GM19239 (cell line): ENCODE measurements at regions not wholly inside any gene's neighbourhood (a gene's known extent, or its start where the extent isn't known, plus 50 kb on each side); places are given as distances from the start of the nearest gene placed in this dataset.
"Not testable (repeated sequence)": the region's sequence is repeated elsewhere in the genome, so short reads cannot be mapped to it uniquely, and the experiment has no call there.

Experiments used
- DNase-seq: peaks from one replicate; pipeline ENCODE4 v3.0.0; 2011; ENCODE audit warnings: low spot score; ENCODE audit not compliant: insufficient read length
- FAIRE-seq: peaks from 2 replicates; lab custom pipeline; 2011; peaks lifted over from hg19 to GRCh38; lab: Jason Lieb, UNC

DNA sequence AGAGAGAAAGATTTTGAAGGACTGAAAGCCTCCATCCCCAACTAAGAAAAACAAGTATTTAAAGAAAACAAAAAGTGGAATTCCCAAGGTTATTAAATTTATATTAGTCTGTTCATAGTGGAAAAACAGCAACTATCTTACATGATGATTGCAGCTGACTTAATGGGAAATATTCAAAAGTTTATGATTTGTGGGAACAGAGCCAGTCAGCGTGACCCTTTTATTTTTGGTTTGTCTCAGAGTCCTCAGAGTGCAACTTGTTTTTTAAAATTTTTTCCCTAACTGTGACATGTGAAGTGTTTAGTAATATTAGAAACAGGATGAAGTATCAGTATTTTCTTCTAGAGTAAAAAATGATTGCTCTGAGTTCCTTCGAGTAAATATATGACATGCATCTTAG lies 441.9 kb upstream of the MCTP2 start:
- FAIRE-seq: no peak

DNA sequence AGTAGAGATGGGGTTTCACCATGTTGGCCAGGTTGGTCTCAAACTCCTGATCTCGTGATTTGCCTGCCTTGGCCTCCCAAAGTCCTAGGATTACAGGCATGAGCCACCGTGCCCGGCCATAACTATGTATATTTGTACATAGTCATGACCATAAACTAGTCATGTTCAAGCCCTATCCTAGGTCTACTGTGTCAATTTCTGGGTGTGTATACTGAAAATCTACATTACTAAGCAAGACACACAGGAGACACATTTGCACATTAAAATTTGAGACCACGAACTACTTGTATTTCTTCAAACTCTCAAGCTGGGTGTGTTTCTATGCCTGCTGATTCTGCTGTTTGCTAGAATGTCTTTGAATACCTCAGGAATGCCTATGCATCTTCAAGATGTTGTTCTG lies 451.3 kb upstream of the MCTP2 start:
- DNase-seq (no peak), FAIRE-seq (no peak)

More for the DNA sequence above, 441.9 kb upstream of the MCTP2 start:
- DNase-seq: no peak

DNA sequence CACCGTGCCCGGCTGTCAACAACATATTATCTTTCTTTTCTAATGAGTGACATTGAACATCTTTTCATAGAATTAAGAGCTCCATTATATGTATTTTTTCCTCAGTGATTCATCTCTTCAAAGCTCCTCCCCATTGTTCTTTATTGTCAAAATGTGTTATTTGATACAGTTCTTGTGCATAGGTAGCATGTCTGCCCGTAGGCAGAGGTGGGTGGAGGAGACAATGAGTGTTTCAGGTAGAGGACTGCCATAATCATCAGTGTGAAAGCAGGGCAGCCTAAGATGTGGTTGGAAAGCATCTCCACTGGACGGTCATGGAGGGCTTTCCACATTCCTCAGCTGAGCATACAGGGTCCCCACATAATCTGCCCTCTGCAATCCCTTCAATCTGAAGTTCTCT lies 452.0 kb upstream of the MCTP2 start:
- DNase-seq (no peak), FAIRE-seq (no peak)

DNA sequence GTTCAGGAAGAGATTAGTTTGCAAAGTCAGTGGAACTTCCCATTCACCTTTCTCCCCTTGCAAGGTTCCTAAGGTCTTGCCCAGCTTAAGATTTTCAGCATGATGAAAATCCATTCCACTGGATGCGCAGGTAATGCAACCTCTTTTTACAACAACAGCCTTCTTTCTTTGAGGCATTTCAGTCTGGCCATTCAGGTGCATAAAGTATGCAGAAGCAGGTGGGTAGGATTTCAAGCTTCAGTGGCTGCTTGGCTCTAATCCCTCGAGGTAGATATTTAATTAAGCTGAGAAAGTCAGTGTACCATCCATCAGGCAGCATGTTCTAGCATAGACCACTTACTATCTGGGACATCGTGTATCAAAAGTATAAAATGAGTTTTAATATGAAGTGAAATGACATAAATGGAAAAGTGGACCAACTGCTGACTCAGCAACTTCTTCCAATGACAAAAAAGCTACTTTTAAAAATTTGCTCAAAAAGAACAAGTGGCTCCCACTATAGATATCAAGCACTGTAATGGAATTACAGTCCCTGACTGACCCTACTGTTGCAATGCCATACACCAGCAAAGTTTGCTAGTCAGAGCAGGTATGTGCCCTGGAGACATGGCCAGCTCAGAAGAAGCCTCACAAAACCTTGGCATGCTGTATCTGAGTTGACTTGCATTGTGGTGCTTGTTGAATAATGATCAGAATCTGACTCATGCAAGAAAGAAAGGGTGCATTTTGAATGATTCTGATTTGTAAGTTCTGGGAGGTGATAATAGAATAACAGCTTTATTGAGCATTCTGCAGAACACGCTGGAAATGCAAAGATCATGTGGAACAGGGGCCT lies 459.9 kb upstream of the MCTP2 start:
- DNase-seq: no peak

DNA sequence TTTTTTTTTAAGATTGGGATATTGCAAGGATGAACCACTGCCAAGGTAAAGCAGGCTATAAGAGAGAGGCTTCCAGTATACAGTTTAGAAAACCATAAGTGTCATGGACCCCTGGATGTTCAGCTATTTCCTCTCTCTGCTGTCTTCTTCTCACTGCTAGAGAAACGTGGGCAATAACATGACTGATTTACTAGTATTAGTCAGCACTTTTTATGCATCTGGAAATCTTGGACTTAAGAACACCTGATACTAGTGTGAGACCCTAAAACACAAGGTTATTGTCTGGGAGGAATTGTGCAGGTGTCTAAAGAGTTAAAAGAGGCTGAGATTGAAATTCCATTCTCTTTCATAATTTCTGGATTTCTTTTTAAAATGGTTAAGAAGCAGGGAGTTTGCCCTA lies 460.6 kb upstream of the MCTP2 start:
- FAIRE-seq (no peak), DNase-seq (no peak)

More for the DNA sequence above, 459.9 kb upstream of the MCTP2 start:
- FAIRE-seq: no peak

DNA sequence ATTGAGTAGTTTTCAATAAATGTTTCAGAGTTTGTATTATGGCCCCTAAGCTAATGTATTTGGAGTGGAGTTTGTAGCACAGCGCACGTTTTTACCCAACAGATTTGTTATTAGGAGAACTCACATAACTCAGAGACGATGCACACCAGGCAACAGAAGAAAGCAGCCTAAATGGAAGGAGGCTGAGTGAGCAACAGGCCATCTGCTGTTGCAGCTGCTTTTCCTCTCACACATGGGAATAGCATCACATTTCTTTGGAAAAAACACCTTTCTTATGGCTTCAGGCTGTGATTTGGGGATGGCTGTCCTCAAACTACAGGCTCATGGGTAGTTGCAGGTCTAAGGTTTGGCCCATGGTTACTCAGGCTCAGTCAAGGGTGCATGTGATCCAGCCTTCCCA lies 469.3 kb upstream of the MCTP2 start:
- no peak for FAIRE-seq

DNA sequence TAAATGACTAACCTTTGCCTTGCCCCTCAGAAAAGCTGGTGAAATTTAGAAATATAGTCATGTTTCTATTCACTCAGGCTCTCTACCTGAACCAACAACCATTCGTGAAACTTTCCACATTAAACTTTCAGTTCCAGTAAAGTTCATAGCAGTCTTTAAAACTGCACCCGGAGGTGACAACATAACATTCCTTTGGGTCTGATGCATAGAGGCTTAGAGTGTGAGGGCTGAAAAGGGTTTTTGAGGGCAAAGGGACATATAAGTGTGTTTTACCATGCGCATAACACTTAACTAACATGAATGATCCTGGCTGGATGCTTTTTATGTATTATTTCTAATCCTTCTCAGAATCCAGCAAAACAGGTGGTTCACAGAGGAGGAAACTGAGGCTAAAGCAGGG lies 471.7 kb upstream of the MCTP2 start:
- DNase-seq: no peak
- FAIRE-seq: no peak

More for the DNA sequence above, 469.3 kb upstream of the MCTP2 start:
- no peak for DNase-seq

DNA sequence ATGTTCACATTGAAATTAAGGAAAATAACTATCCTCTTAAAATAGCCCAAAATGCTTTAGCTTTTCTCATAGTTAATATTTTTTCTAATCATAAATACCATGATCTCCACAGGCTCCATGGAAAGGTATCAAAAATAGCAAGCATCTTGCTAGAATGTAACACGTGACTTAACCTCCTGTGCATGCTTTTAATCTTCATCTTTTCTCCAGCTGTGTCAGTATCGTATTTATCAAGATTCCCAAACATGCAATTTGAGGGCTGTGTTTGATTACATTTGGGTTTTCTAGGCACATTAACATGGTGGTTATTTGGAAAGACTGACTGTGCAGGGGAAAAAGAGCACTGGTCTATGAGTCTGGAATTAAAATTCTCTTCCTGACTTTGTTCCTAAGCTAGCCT lies 472.5 kb upstream of the MCTP2 start:
- DNase-seq (no peak), FAIRE-seq (no peak)

DNA sequence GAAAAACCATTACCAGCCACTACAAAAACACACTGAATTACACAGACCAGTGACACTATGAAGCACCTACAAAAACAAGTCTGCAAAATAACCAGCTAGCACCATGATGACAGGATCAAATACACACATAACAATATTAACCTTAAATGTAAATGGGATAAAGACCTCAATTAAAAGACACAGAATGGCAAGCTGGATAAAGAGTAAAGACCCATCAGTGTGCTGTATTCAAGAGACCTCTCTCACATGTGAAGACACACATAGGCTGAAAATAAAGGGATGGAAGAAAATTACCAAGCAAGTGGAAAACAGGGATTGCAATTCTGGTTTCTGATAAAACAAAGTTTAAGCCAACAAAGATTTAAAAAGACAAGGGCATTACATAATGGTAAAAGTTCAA lies 482.7 kb upstream of the MCTP2 start:
- no peak for FAIRE-seq

DNA sequence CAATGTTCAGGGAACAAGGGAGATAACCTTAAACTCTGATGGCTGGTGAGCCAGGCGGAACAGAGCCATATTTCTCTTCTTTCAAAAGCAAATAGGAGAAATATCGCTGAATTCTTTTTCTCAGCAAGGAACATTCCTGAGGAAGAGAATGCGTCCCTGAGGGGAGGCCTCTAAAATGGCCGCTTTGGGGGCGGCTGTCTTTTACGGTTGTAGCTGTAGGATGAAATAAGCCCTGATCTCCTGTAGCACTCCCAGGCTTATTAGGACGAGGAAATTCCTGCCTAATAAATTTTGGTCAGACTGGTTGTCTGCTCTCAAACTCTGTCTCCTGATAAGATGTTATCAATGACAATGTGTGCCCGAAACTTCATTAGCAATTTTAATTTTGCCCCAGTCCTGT lies 496.4 kb upstream of the MCTP2 start:
- FAIRE-seq, DNase-seq: not testable (repeated sequence)

More for the DNA sequence above, 482.7 kb upstream of the MCTP2 start:
- DNase-seq: no peak

DNA sequence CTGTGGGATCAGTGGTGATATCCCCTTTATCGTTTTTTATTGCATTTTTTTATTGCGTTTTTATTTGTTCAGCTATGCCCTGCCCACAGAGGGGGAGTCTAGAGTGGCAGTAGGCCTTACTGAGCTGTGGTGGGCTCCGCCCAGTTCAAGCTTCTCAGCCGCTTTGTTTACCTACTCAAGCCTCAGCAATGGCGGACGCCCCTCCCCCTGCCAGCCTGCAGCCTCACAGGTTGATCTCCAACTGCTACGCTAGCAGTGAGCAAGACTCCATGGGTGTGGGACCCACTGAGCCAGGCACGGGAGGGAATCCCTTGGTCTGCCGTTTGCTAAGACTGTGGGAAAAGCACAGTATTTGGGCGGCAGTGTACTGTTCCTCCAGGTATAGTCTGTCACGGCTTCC lies 500.6 kb upstream of the MCTP2 start:
- FAIRE-seq: no peak
- DNase-seq: no peak

DNA sequence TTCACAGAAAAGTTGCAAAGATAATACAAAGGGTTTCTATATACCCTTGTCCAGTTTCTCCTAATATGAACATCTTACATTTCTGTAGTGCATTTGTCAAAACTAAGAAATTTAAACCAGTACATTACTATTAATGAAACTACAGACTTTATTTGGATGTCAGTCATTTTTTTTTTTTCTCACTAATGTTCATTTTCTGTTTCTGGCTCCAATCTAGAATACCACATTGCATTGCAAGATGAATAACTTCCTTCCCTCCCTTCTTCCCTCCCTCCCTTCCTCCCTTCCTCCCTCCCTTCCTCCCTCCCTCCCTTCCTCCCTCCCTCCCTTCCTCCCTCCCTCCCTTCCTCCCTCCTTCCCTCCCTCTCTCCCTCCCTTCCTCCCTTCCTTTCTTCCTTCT lies 509.2 kb upstream of the MCTP2 start:
- FAIRE-seq (no peak), DNase-seq (no peak)

DNA sequence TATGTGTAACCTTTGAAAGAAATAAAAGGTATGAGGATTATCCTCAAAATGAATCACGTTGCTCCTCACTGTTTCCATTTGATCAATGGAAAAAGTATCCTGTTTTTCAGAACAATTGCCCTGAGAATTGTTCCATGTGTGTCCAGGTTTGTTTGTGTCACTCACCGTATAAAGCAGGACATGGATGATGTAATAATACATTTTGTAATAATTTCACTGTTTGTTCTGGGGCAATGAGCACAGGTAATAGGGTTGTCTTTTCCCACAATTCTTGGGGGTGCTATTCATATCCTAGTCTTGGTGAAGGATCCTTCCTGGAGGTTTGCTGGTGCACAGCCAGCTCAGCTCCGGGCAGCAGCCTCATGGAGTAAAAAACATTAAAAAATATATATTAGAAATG lies 510.8 kb upstream of the MCTP2 start:
- no peak for FAIRE-seq
- no peak for DNase-seq

DNA sequence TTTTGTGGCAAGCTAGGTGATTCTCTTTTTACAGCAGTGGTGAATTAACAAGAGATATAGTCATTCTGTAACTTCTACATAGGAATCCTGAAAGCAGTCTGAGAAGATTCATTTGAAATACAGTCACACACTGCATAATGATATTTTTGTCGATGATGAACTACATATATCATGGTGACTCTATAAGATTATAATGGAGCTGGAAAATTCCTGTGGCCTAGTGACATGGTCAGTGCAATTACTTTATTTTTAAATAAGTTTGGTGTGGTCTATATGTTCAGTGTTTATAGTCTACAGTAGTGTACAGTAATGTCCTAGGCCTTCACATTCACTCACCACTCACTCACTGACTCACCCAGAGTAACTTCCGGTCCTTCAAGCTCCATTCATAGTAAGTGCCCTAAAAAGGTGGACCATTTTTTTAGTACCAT lies 511.4 kb upstream of the MCTP2 start:
- FAIRE-seq: no peak
- no peak for DNase-seq

DNA sequence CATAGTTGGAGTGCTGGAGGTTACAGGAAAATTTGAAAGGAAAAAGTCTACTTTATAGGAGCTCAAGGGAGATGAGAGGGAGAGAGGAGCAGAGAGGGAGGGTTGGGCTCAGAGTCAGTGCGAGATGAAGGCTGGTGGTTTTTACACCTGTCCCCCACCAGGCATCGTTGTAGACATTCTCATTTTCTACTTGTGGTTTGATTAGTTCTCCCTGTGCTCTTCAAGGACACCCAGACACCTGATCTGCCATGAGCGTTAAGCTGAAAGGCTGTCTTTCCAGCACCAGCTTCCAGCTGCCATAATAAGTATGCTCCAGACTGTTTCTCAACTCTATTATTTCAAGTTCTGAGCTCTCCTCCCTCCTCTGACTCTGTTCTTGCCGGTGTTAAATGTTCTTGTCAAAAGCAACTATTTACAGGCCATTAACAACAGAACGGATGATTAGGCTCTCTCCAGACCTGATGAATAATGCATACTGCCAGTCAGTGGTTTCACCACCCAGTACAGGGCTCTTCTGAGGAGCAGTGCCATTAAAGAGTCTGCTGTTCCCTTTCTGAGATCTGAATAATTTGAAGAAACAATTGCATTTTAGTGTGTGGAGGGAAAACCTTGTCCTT lies 514.6 kb upstream of the MCTP2 start:
- DNase-seq (no peak), FAIRE-seq (no peak)

DNA sequence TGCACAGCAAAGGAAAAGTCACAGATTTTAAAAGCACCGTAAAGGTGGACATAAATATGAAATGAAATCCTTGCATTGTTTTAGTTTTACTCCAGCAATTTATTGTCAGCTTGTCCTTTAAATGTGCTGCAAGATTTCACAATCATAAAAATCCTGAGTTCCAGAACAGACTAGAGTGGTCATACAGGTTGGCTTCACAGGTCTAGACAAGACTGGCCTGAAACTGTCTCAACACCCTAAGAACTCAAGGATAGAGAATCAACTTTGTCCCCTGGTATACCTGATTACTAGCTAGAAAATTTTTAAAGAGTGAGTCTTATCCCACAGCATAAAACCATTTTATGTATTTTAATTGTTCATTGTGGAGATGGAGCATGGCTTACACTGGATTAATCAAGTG lies 521.7 kb upstream of the MCTP2 start:
- no peak for FAIRE-seq
- no peak for DNase-seq

DNA sequence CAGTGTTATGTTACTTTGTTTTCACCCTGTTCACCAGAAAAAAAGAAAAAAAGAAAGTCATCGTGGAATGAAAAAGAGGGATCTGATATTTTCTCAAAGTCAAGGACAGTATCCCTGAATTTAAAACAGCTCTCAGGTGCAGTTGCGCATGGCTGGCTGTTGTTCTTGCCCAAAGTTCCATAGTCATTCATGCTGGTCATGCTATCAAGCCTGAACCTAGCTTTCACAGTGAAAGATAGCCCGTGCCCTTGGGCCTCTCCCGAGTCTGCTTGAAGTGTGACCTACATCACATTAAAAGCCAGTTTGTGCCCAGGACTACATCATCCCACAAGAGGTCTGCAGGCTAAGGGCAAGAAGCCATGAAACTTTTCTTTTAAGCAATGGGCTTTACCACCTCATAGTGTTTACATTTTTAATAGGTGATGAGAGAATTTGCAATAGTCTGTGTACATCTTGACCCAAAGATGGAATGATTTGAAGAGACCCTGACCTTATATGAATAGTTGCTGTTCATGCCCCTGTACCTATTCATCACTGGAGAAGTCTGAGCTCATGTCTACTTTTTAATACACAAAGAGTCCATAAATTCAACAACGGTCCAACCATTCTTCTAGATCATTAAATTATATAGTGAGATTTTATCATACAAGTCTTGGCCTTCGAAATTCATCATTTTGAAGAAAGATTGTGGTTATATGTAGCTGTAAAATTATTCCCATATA lies 522.5 kb upstream of the MCTP2 start:
- FAIRE-seq: no peak
- DNase-seq: no peak

DNA sequence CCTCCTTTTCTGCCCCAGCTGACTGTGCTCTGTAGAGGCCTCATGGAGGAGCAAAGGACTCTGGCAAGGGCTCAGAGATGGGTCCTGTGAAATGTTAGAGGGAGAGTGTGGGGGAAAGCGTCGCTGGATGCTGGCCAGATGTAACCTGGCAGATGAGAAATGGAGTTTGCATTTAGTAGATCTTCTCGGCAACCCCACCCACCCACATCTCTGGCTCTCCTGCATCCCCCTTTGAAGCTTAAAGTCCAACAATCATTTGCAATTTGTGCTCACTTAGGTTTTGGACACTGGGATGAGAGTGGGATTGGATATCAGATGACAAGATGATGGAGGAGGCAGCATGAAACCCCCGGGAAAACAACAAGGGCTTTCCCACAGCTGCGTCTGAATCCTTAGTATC lies 523.6 kb upstream of the MCTP2 start:
- DNase-seq: no peak

DNA sequence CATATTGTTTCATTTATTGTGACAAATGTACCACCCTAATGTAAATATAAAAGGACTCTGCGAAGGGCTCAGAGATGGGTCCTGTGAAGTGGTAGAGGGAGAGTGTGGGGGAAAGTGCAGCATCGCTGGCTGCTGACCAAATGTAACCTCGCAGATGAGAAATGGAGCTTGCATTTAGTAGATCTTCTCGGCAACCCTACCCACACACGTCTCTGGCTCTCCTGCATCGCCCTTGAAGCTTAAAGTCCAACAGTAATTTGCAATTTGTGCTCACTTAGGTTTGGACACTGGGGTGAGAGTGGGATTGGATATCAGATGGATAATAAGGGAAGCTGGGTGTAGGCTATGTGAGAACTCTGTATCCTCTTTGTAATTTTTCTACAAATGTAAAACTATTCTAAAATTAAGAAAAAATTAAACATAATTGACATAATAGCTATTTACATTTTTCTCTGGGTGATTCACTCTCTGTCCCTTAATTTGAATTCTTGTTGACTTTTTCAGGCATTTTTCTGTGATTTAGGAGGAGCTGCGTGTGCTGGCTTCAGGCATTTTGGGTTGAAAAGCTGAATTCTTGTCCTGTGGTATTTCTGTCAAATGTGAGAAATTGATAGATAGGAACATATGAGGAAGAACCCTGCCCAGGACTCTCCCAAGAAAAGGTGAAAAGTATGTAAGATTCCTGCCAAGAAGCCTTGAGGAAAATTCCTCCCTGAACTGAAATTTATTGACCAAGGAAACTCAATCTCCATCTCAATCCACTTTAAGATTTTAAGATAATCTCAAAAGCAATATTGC lies 524.7 kb upstream of the MCTP2 start:
- FAIRE-seq: no peak
- DNase-seq: no peak

More for the DNA sequence above, 523.6 kb upstream of the MCTP2 start:
- no peak for FAIRE-seq

DNA sequence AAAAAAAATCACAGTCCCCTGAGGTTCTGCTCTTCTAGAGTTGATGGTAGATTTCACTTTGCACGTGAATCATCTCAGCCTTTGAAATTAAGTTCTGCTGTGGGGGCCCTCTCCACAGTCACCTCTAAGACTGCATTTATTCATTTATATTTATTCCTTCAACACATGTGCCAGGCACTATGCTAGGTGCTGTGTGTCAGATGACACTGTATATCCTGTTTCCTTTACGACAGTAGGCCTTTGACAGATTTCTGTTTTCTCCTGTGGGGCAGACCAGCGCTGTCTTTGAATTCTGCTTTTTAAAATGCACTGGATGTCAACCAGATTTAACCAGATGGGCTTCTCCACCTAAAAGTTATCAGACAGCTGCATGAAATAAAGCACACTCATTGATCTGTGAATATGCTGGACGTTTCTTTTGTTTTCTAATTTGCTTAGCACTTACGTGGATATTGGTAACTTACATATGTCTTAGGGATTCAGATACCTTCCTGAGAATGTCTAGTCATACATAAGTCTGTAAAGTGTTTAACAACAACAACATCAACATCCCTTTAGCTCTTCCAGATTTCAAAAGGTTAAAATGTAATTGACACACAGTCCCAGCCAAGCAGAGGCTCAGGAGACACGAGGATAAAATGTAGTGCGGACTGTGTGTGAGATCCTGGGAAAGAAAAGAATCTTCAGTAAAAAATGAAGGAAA lies 525.5 kb upstream of the MCTP2 start:
- DNase-seq: no peak

More for the DNA sequence above, 525.5 kb upstream of the MCTP2 start:
- no peak for FAIRE-seq
